Aorta (tissue), 5 donors: ENCODE measurements at regions not wholly inside any gene's neighbourhood (a gene's known extent, or its start where the extent isn't known, plus 50 kb on each side); places are given as distances from the start of the nearest gene placed in this dataset.
"Not testable (repeated sequence)": the region's sequence is repeated elsewhere in the genome, so short reads cannot be mapped to it uniquely, and the experiment has no call there.

Source experiments
- ATAC-seq: fragments of 200-7000 bp; cut with Tn5 transposase; one replicate; pipeline ENCODE4 v1.9.1; 2022; ENCODE audit warnings: moderate library complexity; ENCODE audit not compliant: low FRiP score
- DNase-seq, 2 donors: peaks; one replicate each; pipeline ENCODE4 v3.0.0-alpha.2; 2020
- H3K27ac ChIP-seq, 2 donors: one replicate each; pipeline ENCODE4 v1.5.1; 2013; ENCODE audit warnings: low read length in 2 of 2, mild to moderate bottlenecking in 2 of 2, moderate library complexity in 2 of 2, control low read depth in 1 of 2, inconsistent platforms in 1 of 2, low read depth in 1 of 2
- H3K27me3 ChIP-seq, 2 donors: one replicate each; pipeline ENCODE4 v1.6.1; 2013; ENCODE audit warnings: control low read depth in 1 of 2, low read length in 1 of 2, mild to moderate bottlenecking in 1 of 2, moderate library complexity in 1 of 2; ENCODE audit not compliant: insufficient read depth in 2 of 2, control insufficient read depth in 1 of 2
- H3K36me3 ChIP-seq, 2 donors: one replicate each; pipeline ENCODE4 v1.6.1; 2013; ENCODE audit warnings: control low read depth in 1 of 2, low read length in 1 of 2, mild to moderate bottlenecking in 1 of 2; ENCODE audit not compliant: insufficient read depth in 2 of 2, control insufficient read depth in 1 of 2
- H3K4me1 ChIP-seq, 2 donors: one replicate each; pipeline ENCODE4 v1.6.1; 2013; ENCODE audit warnings: low read length in 2 of 2, control low read depth in 1 of 2, mild to moderate bottlenecking in 1 of 2, moderate library complexity in 1 of 2; ENCODE audit not compliant: insufficient read depth in 2 of 2, control insufficient read depth in 1 of 2
- H3K4me3 ChIP-seq, 2 donors: one replicate each; pipeline ENCODE4 v1.5.1; 2013; ENCODE audit warnings: low read length in 2 of 2, control low read depth in 1 of 2, mild to moderate bottlenecking in 1 of 2
- H3K9me3 ChIP-seq: one replicate; pipeline ENCODE4 v1.6.1; 2013; ENCODE audit warnings: mild to moderate bottlenecking, low read length; ENCODE audit not compliant: control insufficient read depth
- WGBS, 2 donors: extraction: QIAGEN DNeasy Blood & Tissue Kit; methylation state at CpG; one replicate each; pipeline ENCODE4 v1.1.7; 2013; 5-methylcytosine and 5-hydroxymethylcytosine counted together
- intact Hi-C, 2 donors: fragments of 100-400 bp; cut with DNase I; formaldehyde crosslinking; loops; one replicate each; pipeline versions ENCODE4 v1.14.2 to v1.15.0; 2022
- donor health status: healthy with polysubstance abuse.
- donor health status: Bipolar disorder and iron deficiency.
- donor health status: DM: no; HTN: no; CAD: no.
- donor health status: DM: no; HTN: no; CAD: no.
- donor health status: DM: yes; HTN: yes; CAD: no.

- DNase-seq (no peak), ATAC-seq (no peak)
- no peak overlapping the region for H3K4me3 ChIP-seq
- no peaks in the 10 kb centered on the region for H3K9me3 ChIP-seq
- intact Hi-C loops, result no loop called here
- H3K4me1 ChIP-seq, result no peaks in the 10 kb centered on the region
- no peaks in the 10 kb centered on the region for H3K36me3 ChIP-seq
- H3K27ac ChIP-seq, result no peak overlapping the region
- H3K27me3 ChIP-seq, result no peaks in the 10 kb centered on the region
- 78 to 86% methylated on average over 3 of the region's 3 CpGs for WGBS, 2 donors
Measured at GRCh38 chr4:118410138-118410537, 57.3 kb upstream of the PRSS12 start.

DNA sequence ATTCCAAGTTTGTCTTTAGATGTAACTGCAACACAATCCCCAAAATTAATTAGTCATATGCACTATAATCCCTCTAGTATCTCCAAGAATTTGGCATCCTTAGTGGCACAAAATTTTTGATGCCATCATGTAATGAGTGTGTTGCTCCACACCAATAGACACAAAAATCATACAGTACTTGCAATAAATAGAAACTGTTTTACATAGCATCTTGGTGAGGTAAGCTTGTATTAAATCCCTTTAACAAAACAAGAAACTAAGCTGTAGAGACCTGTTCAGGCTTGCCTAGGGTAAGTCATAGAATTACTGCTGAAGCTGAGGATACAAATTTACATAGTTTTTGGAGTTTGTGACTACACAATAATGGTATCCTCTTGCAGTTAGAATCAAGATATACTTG is 64.5 kb upstream of the PRSS12 start:
- H3K4me3 ChIP-seq, result no peak overlapping the region
- no peaks in the 10 kb centered on the region for H3K36me3 ChIP-seq
- no peaks in the 10 kb centered on the region for H3K9me3 ChIP-seq
- H3K27me3 ChIP-seq, result no peaks in the 10 kb centered on the region
- no peaks in the 10 kb centered on the region for H3K4me1 ChIP-seq
- intact Hi-C loops, result no loop called here
- DNase-seq (no peak), ATAC-seq (no peak)
- H3K27ac ChIP-seq, result no peak overlapping the region

DNA sequence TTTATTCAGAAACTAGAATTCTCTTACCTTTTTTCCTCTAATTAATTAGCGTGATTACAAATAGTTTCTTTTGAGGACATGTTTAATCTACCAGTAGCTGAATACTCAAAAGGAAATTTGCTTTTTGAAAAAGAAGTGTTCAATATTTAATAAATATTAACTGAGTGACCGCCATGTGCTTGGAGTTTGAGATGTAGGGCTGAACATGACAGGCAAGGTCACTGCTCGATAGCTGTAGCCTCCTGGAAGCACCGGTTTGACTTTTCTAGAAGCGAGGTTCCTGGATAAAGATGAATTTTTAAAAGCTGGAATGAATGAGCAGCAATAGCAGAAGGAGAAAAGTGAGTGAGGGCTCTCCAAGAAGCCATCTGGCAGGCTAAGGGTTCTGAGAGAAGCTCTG is 65.0 kb upstream of the PRSS12 start:
- WGBS, 2 donors, result 87 to 90% methylated on average over 5 of the region's 5 CpGs

GRCh38 chr4:118418396-118418795 is 65.6 kb upstream of the PRSS12 start:
- H3K4me3 ChIP-seq, H3K27ac ChIP-seq, DNase-seq, H3K36me3 ChIP-seq, H3K9me3 ChIP-seq, H3K27me3 ChIP-seq, intact Hi-C loops, ATAC-seq, H3K4me1 ChIP-seq: not testable (repeated sequence)
- WGBS, 2 donors, result 59 to 70% methylated on average over 2 of the region's 2 CpGs

More for the DNA sequence above, 65.0 kb upstream of the PRSS12 start:
- H3K4me1 ChIP-seq, ATAC-seq, H3K4me3 ChIP-seq, H3K27me3 ChIP-seq, H3K36me3 ChIP-seq, intact Hi-C loops, H3K9me3 ChIP-seq, H3K27ac ChIP-seq, DNase-seq: not testable (repeated sequence)

- H3K4me3 ChIP-seq, H3K4me1 ChIP-seq, ATAC-seq, H3K27ac ChIP-seq, DNase-seq, H3K9me3 ChIP-seq, intact Hi-C loops, H3K36me3 ChIP-seq, H3K27me3 ChIP-seq: not testable (repeated sequence)
- 55 to 62% methylated on average over 7 of the region's 7 CpGs for WGBS, 2 donors
Measured at GRCh38 chr4:118419626-118420025, 66.8 kb upstream of the PRSS12 start.

- whole genome bisulfite sequencing, 2 donors, result 2 to 5% methylated on average over 5 of the region's 5 CpGs
- ATAC-seq, intact Hi-C loops, H3K9me3 ChIP-seq, H3K4me3 ChIP-seq, H3K27me3 ChIP-seq, H3K27ac ChIP-seq, H3K36me3 ChIP-seq, H3K4me1 ChIP-seq: not testable (repeated sequence)
- peak; percentile 48 to 86 for DNase-seq
Measured at GRCh38 chr4:118424062-118424461, 71.3 kb upstream of the PRSS12 start.

DNA sequence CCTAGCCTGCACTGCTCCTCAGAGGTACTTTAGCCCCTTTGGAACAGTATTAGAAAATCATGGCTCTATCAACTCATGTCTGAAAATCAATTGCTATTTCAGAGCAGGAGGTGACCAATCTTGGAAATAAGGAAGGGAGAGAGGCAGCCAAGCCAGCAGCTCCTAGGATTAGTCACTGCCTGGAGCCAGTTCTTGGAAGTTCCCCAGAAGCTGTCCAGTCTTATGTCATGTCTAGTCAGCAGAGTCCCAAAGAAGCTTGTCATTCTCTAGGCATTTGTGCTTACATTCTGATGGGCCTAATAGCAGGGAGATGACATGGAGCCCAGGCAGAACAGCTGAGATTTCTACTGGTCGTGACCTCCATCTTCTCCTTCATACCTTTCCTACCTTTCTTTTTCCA is 76.1 kb upstream of the PRSS12 start:
- H3K4me1 ChIP-seq, H3K27me3 ChIP-seq, intact Hi-C loops, ATAC-seq, H3K27ac ChIP-seq, DNase-seq, H3K36me3 ChIP-seq, H3K4me3 ChIP-seq, H3K9me3 ChIP-seq: not testable (repeated sequence)
- WGBS, 2 donors, result no CpG with 5 or more reads among the region's 1 CpG

DNA sequence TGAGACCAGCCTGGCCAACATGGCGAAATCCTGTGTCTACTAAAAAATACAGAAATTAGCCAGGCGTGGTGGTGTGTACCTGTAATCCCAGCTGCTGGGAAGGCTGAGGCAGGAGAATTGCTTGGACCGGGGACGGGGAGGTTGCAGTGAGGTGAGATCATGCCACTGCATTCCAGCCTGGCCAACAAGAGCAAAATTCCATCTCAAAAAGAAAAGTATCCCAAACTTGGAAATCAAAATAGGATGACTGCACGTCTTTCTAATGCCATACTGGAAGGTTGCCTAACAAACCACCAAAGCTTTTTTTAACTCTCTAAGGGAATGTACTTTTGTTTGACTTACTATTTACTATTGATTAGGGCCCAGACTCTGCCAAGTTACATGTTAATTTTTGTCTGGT is 79.6 kb upstream of the PRSS12 start:
- 21 to 43% methylated on average over 3 to 5 of the region's 5 CpGs for WGBS, 2 donors

GRCh38 chr4:118433612-118434375 is 81.0 kb upstream of the PRSS12 start:
- H3K9me3 ChIP-seq, H3K36me3 ChIP-seq, H3K4me1 ChIP-seq, ATAC-seq, H3K4me3 ChIP-seq, H3K27me3 ChIP-seq, H3K27ac ChIP-seq, intact Hi-C loops: not testable (repeated sequence)
- 5 to 29% methylated on average over 4 to 5 of the region's 5 CpGs for WGBS, 2 donors
- peak in 1 of 2 donors; percentile 38 for DNase-seq

More for the DNA sequence above, 79.6 kb upstream of the PRSS12 start:
- H3K27me3 ChIP-seq, H3K4me3 ChIP-seq, H3K36me3 ChIP-seq, H3K27ac ChIP-seq, DNase-seq, H3K4me1 ChIP-seq, ATAC-seq, H3K9me3 ChIP-seq, intact Hi-C loops: not testable (repeated sequence)
